IMR-90 (cell line): ENCODE measurements at regions not wholly inside any gene's neighbourhood (a gene's known extent, or its start where the extent isn't known, plus 50 kb on each side); places are given as distances from the start of the nearest gene placed in this dataset.

Experiments
- MXI1 ChIP-seq: IDR thresholded peaks from 2 replicates; pipeline ENCODE4 v1.6.1; 2012; ENCODE audit warnings: low read depth, mild to moderate bottlenecking, low read length, moderate library complexity, borderline replicate concordance
- POLR2A ChIP-seq: IDR thresholded peaks from 2 replicates; pipeline ENCODE4 v1.6.1; 2012; ENCODE audit warnings: mild to moderate bottlenecking, low read depth, low read length
- RFX5 ChIP-seq: IDR thresholded peaks from 2 replicates; pipeline ENCODE4 v1.8.0; 2012; ENCODE audit warnings: low read depth, mild to moderate bottlenecking, low read length, moderate library complexity
- SMC3 ChIP-seq: fragments of 150-350 bp; IDR thresholded peaks from 2 replicates; pipeline ENCODE4 v1.6.1; 2016; ENCODE audit warnings: low read depth, mild to moderate bottlenecking, antibody characterized with exemption, low read length, moderate library complexity
- TF ChIP-seq, protein P1 (sequence below): conservative IDR thresholded peaks from 2 replicates; pipeline ENCODE4 v1.5.1; 2012; ENCODE audit warnings: mild to moderate bottlenecking, low read depth, low read length, improper control_type of control experiment

DNA sequence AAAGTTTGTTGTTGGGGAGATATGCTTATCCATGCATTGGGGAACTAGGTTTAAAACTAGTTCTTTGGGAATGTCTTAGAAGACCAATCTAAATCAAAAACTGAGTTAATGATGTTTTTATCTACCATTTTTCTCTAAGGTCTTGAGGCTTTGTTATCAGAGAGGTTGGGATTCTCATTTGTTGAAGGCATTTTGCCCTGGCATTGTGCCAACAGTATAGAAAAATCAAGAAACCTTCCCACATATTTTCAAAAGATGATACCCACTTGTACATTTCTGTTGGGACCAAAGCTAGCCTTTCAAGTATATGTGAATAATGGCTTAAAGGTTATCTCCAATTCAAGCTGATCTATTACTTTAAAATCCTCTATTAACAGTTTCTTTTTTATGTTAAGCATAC lies 419.8 kb upstream of the KIF2A start:
- TF ChIP-seq, protein P1, sequence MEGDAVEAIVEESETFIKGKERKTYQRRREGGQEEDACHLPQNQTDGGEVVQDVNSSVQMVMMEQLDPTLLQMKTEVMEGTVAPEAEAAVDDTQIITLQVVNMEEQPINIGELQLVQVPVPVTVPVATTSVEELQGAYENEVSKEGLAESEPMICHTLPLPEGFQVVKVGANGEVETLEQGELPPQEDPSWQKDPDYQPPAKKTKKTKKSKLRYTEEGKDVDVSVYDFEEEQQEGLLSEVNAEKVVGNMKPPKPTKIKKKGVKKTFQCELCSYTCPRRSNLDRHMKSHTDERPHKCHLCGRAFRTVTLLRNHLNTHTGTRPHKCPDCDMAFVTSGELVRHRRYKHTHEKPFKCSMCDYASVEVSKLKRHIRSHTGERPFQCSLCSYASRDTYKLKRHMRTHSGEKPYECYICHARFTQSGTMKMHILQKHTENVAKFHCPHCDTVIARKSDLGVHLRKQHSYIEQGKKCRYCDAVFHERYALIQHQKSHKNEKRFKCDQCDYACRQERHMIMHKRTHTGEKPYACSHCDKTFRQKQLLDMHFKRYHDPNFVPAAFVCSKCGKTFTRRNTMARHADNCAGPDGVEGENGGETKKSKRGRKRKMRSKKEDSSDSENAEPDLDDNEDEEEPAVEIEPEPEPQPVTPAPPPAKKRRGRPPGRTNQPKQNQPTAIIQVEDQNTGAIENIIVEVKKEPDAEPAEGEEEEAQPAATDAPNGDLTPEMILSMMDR = no peak
- no peak for TF ChIP-seq SMC3
- TF ChIP-seq POLR2A = no peak
- no peak for TF ChIP-seq RFX5
- TF ChIP-seq MXI1 = no peak
